A549 (cell line): ENCODE measurements at regions not wholly inside any gene's neighbourhood (a gene's known extent, or its start where the extent isn't known, plus 50 kb on each side); places are given as distances from the start of the nearest gene placed in this dataset.

Source experiments
- ATAC-seq, 2 experiments: fragments of 200-7000 bp in 1 of 2; fragments of >200 bp in 1 of 2; cut with Nextera tagmentation in 1 of 2; cut with Tn5 transposase in 1 of 2; 3 replicates each; pipeline versions ENCODE4 v1.8.0 to v1.9.1; 2018 to 2020; ENCODE audit warnings: mild to moderate bottlenecking in 1 of 2, moderate library complexity in 1 of 2
- CTCF ChIA-PET: fragments of 300-600 bp; sonication (Branson Sonifier 250); formaldehyde crosslinking; extraction: SDS; loops from one replicate; lab custom pipeline; 2021; ENCODE audit warnings: antibody characterized with exemption, inconsistent platforms; lab: Yijun Ruan, JAX
- POLR2A ChIA-PET: fragments of 350-600 bp; formaldehyde crosslinking; extraction: SDS; loops from one replicate; lab custom pipeline; 2021; ENCODE audit warnings: antibody characterized with exemption, inconsistent platforms; lab: Yijun Ruan, JAX
- DNase-seq, 2 experiments: peaks; one replicate each; pipeline versions ENCODE4 v3.0.0 to v3.0.0-alpha.2; 2011 to 2016; ENCODE audit warnings: low read depth in 1 of 2, low spot score in 1 of 2
- FAIRE-seq: peaks from 2 replicates; lab custom pipeline; 2011; peaks lifted over from hg19 to GRCh38; lab: Jason Lieb, UNC
- H3K27ac ChIP-seq, 2 experiments: fragments of >200 bp; sonication (Bioruptor Twin); formaldehyde crosslinking; 3 replicates each; pipeline ENCODE4 v1.5.1; 2016 to 2017
- H3K4me1 ChIP-seq: fragments of >200 bp; sonication (Bioruptor Twin); formaldehyde crosslinking; 3 replicates; pipeline ENCODE4 v1.6.1; 2016
- H3K4me2 ChIP-seq: fragments of >200 bp; sonication (Bioruptor Twin); formaldehyde crosslinking; 3 replicates; pipeline ENCODE4 v1.6.1; 2016
- H3K4me3 ChIP-seq: fragments of >200 bp; sonication (Bioruptor Twin); formaldehyde crosslinking; 3 replicates; pipeline ENCODE4 v1.5.1; 2016
- H3K9me3 ChIP-seq: fragments of >200 bp; sonication (Bioruptor Twin); formaldehyde crosslinking; 3 replicates; pipeline ENCODE4 v1.6.1; 2016
- CEBPB ChIP-seq, 2 experiments: fragments of >200 bp in 1 of 2; sonication (Bioruptor Twin) in 1 of 2; formaldehyde crosslinking in 1 of 2; IDR thresholded peaks; 2 replicates each; pipeline ENCODE4 v1.6.1; 2012 to 2016
- CHD2 ChIP-seq: fragments of 150-350 bp; IDR thresholded peaks from 2 replicates; pipeline ENCODE4 v1.6.1; 2014; ENCODE audit warnings: low read length; ENCODE audit not compliant: partially characterized antibody
- ESRRA ChIP-seq: fragments of 150-350 bp; IDR thresholded peaks from 2 replicates; pipeline ENCODE4 v1.6.1; 2014; ENCODE audit warnings: mild to moderate bottlenecking, low read length, borderline replicate concordance
- FOSB ChIP-seq: fragments of 250-450 bp; sonication (Bioruptor Pico); IDR thresholded peaks from 2 replicates; pipeline ENCODE4 v1.5.0; 2020; ENCODE audit warnings: mild to moderate bottlenecking, moderate library complexity
- FOSL2 ChIP-seq, 2 experiments: fragments of 450-650 bp in 1 of 2; fragments of >200 bp in 1 of 2; sonication (Bioruptor Twin) in 1 of 2; formaldehyde crosslinking; IDR thresholded peaks; 2 replicates each; pipeline versions ENCODE4 v1.5.0 to v1.6.1; 2016 to 2020; ENCODE audit warnings: mild to moderate bottlenecking in 1 of 2, moderate library complexity in 1 of 2
- HEYL ChIP-seq: fragments of 250-450 bp; sonication (Bioruptor Pico); IDR thresholded peaks from 2 replicates; pipeline ENCODE4 v1.8.0; 2021; ENCODE audit warnings: mild to moderate bottlenecking, moderate library complexity
- HOXB13 ChIP-seq: fragments of 250-450 bp; sonication (Bioruptor Pico); IDR thresholded peaks from 2 replicates; pipeline ENCODE4 v1.5.0; 2020; ENCODE audit warnings: low read depth, mild to moderate bottlenecking, moderate library complexity
- HOXB5 ChIP-seq: fragments of 250-450 bp; sonication (Bioruptor Pico); IDR thresholded peaks from 2 replicates; pipeline ENCODE4 v1.5.0; 2020; ENCODE audit warnings: mild to moderate bottlenecking, moderate library complexity
- JUNB ChIP-seq: fragments of >200 bp; sonication (Bioruptor Twin); formaldehyde crosslinking; IDR thresholded peaks from 2 replicates; pipeline ENCODE4 v1.6.1; 2016
- KDM1A ChIP-seq: fragments of 200-600 bp; sonication (generic); IDR thresholded peaks from 2 replicates; pipeline ENCODE4 v1.6.1; 2016; ENCODE audit warnings: low read depth, mild to moderate bottlenecking
- KDM5A ChIP-seq: fragments of 200-600 bp; sonication (generic); IDR thresholded peaks from 2 replicates; pipeline ENCODE4 v1.6.1; 2016; ENCODE audit warnings: antibody characterized with exemption, mild to moderate bottlenecking
- NFE2L2 ChIP-seq: fragments of 150-350 bp; conservative IDR thresholded peaks from 2 replicates; pipeline ENCODE4 v1.6.1; 2014; ENCODE audit warnings: low read length
- NPAS2 ChIP-seq: fragments of 250-450 bp; sonication (Bioruptor Pico); IDR thresholded peaks from 2 replicates; pipeline ENCODE4 v1.8.0; 2022; ENCODE audit warnings: mild to moderate bottlenecking, moderate library complexity, borderline replicate concordance
- NR3C1 ChIP-seq: fragments of >200 bp; sonication (Bioruptor Twin); formaldehyde crosslinking; IDR thresholded peaks from 3 replicates; pipeline ENCODE4 v1.6.1; 2017
- RCOR1 ChIP-seq: fragments of 150-350 bp; IDR thresholded peaks from 2 replicates; pipeline ENCODE4 v1.6.1; 2014; ENCODE audit warnings: antibody characterized with exemption, low read length, low read depth
- RNF2 ChIP-seq: fragments of 200-600 bp; sonication (generic); IDR thresholded peaks from 2 replicates; pipeline ENCODE4 v1.6.1; 2016; ENCODE audit warnings: low read depth, mild to moderate bottlenecking, antibody characterized with exemption, moderate library complexity, borderline replicate concordance
- TFCP2L1 ChIP-seq: fragments of 250-450 bp; sonication (Bioruptor Pico); IDR thresholded peaks from 2 replicates; pipeline ENCODE4 v1.5.0; 2021; ENCODE audit warnings: mild to moderate bottlenecking
- ZC3H11A ChIP-seq: fragments of 450-650 bp; IDR thresholded peaks from 2 replicates; pipeline ENCODE4 v1.6.1; 2014; ENCODE audit warnings: antibody characterized with exemption, mild to moderate bottlenecking
- ZFP36 ChIP-seq: fragments of 450-650 bp; IDR thresholded peaks from 2 replicates; pipeline ENCODE4 v1.6.1; 2014; ENCODE audit warnings: borderline replicate concordance; ENCODE audit not compliant: partially characterized antibody
- WGBS: methylation state at CpG from one replicate; pipeline ENCODE4 v1.1.6; 2017; ENCODE audit errors: missing lambda C conversion rate; 5-methylcytosine and 5-hydroxymethylcytosine counted together
- TF ChIP-seq, protein P1 (sequence below): fragments of 450-650 bp; IDR thresholded peaks from 2 replicates; pipeline ENCODE4 v1.6.1; 2014; ENCODE audit warnings: antibody characterized with exemption
- TF ChIP-seq, protein P2 (sequence below): fragments of 150-350 bp; IDR thresholded peaks from 2 replicates; pipeline ENCODE4 v1.6.1; 2014; ENCODE audit warnings: low read depth, mild to moderate bottlenecking, low read length
- TF ChIP-seq, protein P3 (sequence below): IDR thresholded peaks from 2 replicates; pipeline ENCODE4 v1.6.1; 2012; ENCODE audit warnings: low read depth, borderline replicate concordance
- TF ChIP-seq, protein P4 (sequence below): IDR thresholded peaks from 2 replicates; pipeline ENCODE4 v1.6.1; 2012
- TF ChIP-seq, protein P5 (sequence below): fragments of 250-450 bp; sonication (Bioruptor Pico); IDR thresholded peaks from 2 replicates; pipeline ENCODE4 v1.5.0; 2021; ENCODE audit warnings: mild to moderate bottlenecking, moderate library complexity, borderline replicate concordance

DNA sequence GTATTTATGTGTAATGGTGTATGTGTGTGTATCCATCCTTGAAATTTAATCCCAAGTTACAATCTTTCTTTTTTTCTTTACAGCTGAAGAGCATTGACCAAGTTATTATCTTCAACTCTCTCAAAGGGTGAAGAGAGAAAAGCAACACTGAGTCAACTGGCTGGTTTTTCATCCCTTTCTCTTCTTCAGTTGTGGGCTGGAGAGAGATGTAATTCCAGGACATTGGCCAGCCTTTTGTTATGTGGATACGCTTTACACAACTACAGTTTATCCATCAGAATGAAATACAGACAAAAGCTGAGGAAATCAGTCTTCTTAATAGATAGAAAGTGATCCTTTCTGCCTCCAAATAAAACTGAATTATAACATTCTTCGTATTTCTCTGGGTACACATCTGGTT, 357.0 kb upstream of the NCAM2 start:
- ATAC-seq (no peak), DNase-seq (no peak), FAIRE-seq (no peak)
- no peak for TF ChIP-seq CHD2
- no peak for TF ChIP-seq ZC3H11A
- TF ChIP-seq CEBPB (IDR thresholded peaks at IDR 0.05) = no peak
- TF ChIP-seq NR3C1 = no peak
- TF ChIP-seq, protein P1, sequence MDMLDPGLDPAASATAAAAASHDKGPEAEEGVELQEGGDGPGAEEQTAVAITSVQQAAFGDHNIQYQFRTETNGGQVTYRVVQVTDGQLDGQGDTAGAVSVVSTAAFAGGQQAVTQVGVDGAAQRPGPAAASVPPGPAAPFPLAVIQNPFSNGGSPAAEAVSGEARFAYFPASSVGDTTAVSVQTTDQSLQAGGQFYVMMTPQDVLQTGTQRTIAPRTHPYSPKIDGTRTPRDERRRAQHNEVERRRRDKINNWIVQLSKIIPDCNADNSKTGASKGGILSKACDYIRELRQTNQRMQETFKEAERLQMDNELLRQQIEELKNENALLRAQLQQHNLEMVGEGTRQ = no peak
- TF ChIP-seq NFE2L2 = no peak
- TF ChIP-seq KDM1A = no peak
- TF ChIP-seq, protein P2, sequence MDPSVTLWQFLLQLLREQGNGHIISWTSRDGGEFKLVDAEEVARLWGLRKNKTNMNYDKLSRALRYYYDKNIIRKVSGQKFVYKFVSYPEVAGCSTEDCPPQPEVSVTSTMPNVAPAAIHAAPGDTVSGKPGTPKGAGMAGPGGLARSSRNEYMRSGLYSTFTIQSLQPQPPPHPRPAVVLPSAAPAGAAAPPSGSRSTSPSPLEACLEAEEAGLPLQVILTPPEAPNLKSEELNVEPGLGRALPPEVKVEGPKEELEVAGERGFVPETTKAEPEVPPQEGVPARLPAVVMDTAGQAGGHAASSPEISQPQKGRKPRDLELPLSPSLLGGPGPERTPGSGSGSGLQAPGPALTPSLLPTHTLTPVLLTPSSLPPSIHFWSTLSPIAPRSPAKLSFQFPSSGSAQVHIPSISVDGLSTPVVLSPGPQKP = no peak
- TF ChIP-seq ZFP36 = no peak
- TF ChIP-seq TFCP2L1 (CRISPR knock-in tag) = no peak
- no peak for TF ChIP-seq FOSL2 (IDR thresholded peaks at IDR 0.05)
- no peak for TF ChIP-seq FOSL2 (CRISPR knock-in tag; IDR thresholded peaks at IDR 0.05)
- TF ChIP-seq HEYL = no peak
- no peak for TF ChIP-seq RNF2
- no peak for TF ChIP-seq ESRRA
- no peak for TF ChIP-seq KDM5A
- TF ChIP-seq HOXB5 = no peak
- Histone ChIP-seq H3K27ac (no peak overlapping the region), H3K4me2 (no peak overlapping the region), H3K4me1 (no peaks in the 10 kb centered on the region), H3K9me3 (no peaks in the 10 kb centered on the region), H3K4me3 (no peak overlapping the region)
- CTCF ChIA-PET = no interaction called here
- POLR2A ChIA-PET = no interaction called here
- 6% methylated on average over 2 of the region's 2 CpGs for WGBS

DNA sequence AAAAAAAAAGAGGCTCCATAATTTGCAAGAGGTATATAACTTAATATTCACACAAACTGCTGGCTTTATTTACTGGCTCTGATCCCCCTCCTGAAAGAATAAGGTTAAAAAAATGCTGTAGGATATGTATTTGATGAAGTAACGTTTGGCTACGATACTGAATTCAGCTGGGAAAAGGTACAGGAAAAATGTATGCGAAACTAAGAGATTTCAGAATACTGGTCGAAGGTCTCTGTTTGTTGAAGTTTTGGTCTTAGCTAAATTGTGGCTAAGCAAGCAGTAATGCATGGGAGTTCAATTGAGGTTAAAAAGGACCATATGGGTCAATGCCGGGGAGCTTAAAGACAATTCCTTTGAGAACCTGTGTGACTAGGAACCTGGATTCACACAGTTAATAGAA, 355.5 kb upstream of the NCAM2 start:
- Histone ChIP-seq H3K4me3 (no peak overlapping the region), H3K4me1 (no peaks in the 10 kb centered on the region), H3K4me2 (no peak overlapping the region), H3K27ac (no peak overlapping the region), H3K9me3 (no peaks in the 10 kb centered on the region)
- POLR2A ChIA-PET = no interaction called here
- ATAC-seq (no peak), FAIRE-seq (no peak), DNase-seq (no peak)
- CTCF ChIA-PET = no interaction called here
- WGBS = 18% methylated on average over 5 of the region's 5 CpGs
- TF ChIP-seq JUNB = no peak
- TF ChIP-seq NPAS2 (CRISPR knock-in tag) = no peak
- TF ChIP-seq, protein P3, sequence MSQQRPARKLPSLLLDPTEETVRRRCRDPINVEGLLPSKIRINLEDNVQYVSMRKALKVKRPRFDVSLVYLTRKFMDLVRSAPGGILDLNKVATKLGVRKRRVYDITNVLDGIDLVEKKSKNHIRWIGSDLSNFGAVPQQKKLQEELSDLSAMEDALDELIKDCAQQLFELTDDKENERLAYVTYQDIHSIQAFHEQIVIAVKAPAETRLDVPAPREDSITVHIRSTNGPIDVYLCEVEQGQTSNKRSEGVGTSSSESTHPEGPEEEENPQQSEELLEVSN = no peak
- TF ChIP-seq KDM1A = no peak
- TF ChIP-seq, protein P4, sequence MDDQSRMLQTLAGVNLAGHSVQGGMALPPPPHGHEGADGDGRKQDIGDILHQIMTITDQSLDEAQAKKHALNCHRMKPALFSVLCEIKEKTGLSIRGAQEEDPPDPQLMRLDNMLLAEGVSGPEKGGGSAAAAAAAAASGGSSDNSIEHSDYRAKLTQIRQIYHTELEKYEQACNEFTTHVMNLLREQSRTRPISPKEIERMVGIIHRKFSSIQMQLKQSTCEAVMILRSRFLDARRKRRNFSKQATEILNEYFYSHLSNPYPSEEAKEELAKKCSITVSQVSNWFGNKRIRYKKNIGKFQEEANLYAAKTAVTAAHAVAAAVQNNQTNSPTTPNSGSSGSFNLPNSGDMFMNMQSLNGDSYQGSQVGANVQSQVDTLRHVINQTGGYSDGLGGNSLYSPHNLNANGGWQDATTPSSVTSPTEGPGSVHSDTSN = no peak
- TF ChIP-seq RCOR1 = no peak
- TF ChIP-seq, protein P5, sequence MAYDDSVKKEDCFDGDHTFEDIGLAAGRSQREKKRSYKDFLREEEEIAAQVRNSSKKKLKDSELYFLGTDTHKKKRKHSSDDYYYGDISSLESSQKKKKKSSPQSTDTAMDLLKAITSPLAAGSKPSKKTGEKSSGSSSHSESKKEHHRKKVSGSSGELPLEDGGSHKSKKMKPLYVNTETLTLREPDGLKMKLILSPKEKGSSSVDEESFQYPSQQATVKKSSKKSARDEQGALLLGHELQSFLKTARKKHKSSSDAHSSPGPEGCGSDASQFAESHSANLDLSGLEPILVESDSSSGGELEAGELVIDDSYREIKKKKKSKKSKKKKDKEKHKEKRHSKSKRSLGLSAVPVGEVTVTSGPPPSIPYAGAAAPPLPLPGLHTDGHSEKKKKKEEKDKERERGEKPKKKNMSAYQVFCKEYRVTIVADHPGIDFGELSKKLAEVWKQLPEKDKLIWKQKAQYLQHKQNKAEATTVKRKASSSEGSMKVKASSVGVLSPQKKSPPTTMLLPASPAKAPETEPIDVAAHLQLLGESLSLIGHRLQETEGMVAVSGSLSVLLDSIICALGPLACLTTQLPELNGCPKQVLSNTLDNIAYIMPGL = no peak
- TF ChIP-seq HOXB13 = no peak
- no peak for TF ChIP-seq FOSB (CRISPR knock-in tag)
